ENCODE measurements at regions not wholly inside any gene's neighbourhood (a gene's known extent, or its start where the extent isn't known, plus 50 kb on each side); places are given as distances from the start of the nearest gene placed in this dataset.

DNA sequence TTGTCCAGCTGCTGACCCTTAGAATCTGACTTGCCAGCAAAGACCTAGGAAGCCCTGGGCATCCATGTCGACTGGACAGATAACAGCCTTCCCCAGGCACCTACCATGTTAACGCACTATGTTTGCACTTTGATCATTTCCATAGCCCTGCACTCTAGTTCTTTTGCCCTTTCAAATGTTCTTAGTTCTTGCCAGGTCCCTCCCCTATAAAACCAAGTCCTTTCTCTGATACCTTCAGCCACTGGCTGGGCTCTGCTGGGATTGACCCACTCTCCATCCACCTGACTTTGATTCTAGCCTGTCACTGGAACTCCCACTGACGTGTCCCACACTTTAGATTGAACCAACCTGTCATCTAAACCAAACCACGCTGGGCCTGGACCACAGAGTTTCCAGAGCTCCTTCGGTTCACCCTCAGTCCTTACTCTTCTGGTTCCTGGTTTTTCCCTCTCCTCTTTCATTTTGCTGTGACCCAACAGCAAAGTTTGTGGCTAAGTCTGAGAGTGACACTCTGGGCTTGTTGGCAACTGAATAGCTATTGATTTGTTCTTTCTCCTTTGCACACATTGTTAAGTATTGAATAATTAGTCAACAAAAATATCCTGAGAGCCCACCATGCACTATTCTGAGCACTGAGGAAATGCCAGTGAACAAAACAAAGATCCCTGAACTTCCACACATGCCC, 51.8 kb upstream of the STK38L start:
- TF ChIP-seq EZH2 (IDR thresholded peaks at IDR 0.05) = no peak
- no peak for TF ChIP-seq POLR2AphosphoS5 (IDR thresholded peaks at IDR 0.05; ENCODE audit: borderline replicate concordance, low read depth, low read length)
